GM13976 (cell line): ENCODE measurements at regions not wholly inside any gene's neighbourhood (a gene's known extent, or its start where the extent isn't known, plus 50 kb on each side); places are given as distances from the start of the nearest gene placed in this dataset.

Experiments used
- DNase-seq: peaks from one replicate; pipeline ENCODE4 v3.0.0; 2012; ENCODE audit warnings: low spot score
- in situ Hi-C: fragments of 300-500 bp; cut with MboI; formaldehyde crosslinking; loops from one replicate; pipeline ENCODE4 v1.12.0; 2022; ENCODE audit warnings: low sequenced_read_pairs, mixed read lengths, inconsistent platforms; ENCODE audit not compliant: unreplicated experiment
- TF ChIP-seq, protein P1 (sequence below): IDR thresholded peaks from 2 replicates; pipeline ENCODE4 v1.5.1; 2012; ENCODE audit warnings: borderline replicate concordance, mild to moderate bottlenecking; ENCODE audit not compliant: insufficient read depth; ENCODE audit errors: extremely low read depth, missing control alignments, control extremely low read depth

DNA sequence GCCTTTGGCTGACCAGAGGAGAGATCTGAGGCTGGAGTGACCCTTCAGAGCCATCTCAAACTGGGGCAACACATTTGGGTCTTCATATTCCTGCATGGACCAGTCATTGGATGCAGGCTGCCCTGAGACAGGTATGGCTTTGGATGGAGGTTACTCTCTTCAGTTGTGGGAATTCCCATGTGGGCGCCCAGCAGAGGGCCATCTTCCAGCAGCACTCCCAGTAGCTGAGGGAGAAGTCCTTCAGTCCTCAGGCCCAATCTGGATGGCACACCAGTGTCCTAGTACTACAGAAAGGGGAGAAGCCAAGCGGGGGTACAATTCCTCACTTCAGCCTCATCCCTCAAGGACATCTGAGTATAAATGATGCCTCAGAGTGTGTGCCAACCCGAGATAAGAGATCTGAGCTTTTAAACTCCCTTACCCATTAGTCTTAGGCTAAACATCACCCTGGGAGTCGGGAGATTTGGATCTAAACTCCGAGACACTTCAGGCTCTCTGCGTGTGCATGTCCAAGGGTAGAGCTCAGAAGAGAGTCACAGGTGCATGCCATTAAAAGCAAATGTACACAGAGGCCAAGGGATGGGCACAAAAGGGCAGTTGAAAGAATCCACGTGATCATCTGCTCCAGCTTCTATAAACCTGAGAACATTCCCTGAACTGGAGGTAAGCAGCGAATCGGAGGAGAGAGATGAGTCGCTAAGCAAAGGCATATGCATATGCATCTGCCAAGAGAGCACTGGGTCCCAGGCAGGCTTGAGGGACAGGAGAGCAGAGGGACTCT, 204.6 kb downstream of the CD83 start:
- in situ Hi-C loops, result no loop called here
- TF ChIP-seq, protein P1, sequence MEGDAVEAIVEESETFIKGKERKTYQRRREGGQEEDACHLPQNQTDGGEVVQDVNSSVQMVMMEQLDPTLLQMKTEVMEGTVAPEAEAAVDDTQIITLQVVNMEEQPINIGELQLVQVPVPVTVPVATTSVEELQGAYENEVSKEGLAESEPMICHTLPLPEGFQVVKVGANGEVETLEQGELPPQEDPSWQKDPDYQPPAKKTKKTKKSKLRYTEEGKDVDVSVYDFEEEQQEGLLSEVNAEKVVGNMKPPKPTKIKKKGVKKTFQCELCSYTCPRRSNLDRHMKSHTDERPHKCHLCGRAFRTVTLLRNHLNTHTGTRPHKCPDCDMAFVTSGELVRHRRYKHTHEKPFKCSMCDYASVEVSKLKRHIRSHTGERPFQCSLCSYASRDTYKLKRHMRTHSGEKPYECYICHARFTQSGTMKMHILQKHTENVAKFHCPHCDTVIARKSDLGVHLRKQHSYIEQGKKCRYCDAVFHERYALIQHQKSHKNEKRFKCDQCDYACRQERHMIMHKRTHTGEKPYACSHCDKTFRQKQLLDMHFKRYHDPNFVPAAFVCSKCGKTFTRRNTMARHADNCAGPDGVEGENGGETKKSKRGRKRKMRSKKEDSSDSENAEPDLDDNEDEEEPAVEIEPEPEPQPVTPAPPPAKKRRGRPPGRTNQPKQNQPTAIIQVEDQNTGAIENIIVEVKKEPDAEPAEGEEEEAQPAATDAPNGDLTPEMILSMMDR, result no peak

DNA sequence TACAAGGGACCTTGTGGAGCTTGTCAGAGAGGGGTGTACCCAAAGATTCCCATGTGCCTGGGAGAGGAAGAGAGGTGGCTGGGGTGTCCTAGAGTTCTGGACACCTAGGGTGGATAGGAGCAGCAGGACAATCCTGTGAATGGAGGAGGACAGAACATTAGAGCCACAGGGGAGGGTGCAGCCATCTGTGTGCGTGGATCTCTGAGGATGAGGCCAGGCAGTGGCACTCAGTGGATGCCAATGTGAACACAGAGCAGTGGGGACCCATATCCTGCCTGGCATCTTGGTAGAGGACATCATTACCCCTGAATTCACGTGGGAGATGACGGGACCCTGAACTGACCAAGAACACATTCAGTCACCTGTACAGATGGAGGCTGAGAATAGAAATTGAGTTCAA, 205.3 kb downstream of the CD83 start:
- in situ Hi-C loops, result no loop called here
- no peak for DNase-seq
- TF ChIP-seq, protein P1, result no peak

More for the DNA sequence above, 204.6 kb downstream of the CD83 start:
- DNase-seq, result no peak

DNA sequence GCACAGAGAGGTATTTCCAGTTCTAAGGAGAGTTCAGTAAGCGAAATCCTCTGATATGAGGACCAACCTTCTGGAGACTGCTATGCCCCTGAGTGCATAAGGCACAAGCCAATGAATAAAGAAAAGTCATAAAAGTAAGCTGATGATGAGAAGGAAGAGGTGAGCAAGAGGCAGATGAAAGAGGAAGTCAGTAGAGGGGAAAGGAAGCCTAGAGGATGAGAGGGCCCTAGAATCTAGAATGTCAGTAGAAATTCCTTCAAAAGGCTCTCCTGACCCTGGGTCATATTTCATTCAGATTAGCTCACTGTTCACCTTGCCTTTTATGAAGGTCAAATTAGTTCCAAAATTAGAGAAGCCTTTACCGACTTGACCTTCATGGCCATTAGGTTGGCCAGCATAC, 209.2 kb downstream of the CD83 start:
- in situ Hi-C loops, result no loop called here
- TF ChIP-seq, protein P1, result no peak
- DNase-seq, result no peak

DNA sequence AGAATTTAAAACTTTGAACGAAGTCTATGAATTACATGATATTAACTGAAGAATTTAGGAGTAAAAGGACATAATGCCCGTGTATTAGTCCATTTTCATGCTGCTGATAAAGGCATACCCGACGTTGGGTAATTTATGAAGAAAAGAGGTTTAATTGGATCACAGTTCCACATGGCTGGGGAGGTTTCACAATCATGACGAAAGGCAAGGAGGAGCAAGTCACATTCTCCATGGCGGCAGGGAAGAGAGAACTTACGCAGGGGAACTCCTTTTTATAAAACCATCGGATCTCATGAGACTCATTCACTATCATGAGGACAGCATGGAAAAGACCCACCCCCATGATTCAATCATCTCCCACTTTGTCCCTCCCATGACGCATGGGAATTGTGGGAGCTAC, 210.6 kb downstream of the CD83 start:
- no peak for DNase-seq
- in situ Hi-C loops, result no loop called here
- TF ChIP-seq, protein P1, result no peak

DNA sequence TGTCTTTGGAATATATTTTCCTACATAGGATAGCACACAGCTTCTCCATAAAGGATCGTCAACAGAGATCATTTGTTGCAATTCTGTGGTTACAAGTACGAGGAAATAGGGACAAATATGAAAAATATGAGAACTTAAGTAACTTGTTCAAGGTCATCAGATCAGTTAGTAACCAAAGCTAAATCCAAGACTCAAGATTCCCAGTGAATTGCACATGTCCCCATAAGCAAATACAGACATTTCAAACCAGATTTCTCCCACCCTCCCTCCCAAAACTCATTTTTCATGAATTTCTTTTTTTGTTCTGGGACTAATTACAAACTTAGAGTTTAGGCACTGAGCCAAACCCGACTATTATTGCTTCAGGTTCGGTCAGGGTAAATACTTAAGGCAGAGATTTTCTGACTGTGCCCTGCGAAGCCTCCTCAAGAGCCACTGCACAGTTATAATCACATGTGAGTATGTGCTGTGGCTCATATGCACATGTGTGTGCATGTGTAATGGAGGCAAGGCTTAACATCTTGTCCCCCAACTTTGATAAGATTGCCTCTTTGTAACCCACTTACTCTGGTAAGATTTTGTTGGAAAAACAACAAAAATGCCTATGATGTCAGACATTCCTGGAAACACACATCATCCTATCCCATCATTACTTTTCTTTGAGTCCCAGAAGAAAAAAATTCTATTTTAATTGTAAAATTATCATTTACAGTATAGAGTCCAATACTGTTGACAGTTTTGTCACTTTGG, 216.2 kb downstream of the CD83 start:
- TF ChIP-seq, protein P1, result no peak
- in situ Hi-C loops, result no loop called here
- no peak for DNase-seq

DNA sequence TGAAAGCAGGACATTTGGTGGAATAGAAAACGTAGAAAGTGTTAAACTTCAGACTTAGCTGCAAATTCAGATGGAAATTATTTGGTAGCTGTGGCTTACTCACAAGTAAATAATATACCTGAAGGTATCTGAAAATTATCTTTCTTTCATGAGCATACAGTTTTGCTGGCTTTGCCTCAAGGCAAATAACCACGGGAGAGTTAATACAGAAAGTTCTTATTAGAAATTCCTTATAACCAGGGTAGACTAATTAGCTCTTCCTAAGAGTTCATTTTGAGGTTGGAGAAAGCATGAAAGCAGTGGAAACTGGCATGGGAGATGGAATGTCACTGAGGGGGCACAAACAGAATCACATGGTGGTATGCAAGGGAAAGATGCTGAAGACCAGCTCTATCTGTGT, 217.5 kb downstream of the CD83 start:
- DNase-seq, result no peak
- TF ChIP-seq, protein P1, result no peak
- in situ Hi-C loops, result no loop called here
